ENCODE measurements at regions not wholly inside any gene's neighbourhood (a gene's known extent, or its start where the extent isn't known, plus 50 kb on each side); places are given as distances from the start of the nearest gene placed in this dataset.

- TF ChIP-seq NFYB (IDR thresholded peaks at IDR 0.05; ENCODE audit: insufficient read depth, low read depth, low read length) (no peak), EZH2 (IDR thresholded peaks at IDR 0.05; ENCODE audit: borderline replicate concordance, control insufficient read depth, low read depth, low read length) (no peak), NR2C1 (IDR thresholded peaks at IDR 0.05) (no peak), SREBF1 (IDR thresholded peaks at IDR 0.05; ENCODE audit: low read length) (no peak), CEBPZ (IDR thresholded peaks at IDR 0.05; ENCODE audit: low read depth, low read length) (no peak), CBFB (IDR thresholded peaks at IDR 0.05; ENCODE audit: low read depth) (no peak)
Observed at GRCh38 chr21:15240848-15241247, 176.0 kb upstream of the NRIP1 start.
